ENCODE measurements at regions not wholly inside any gene's neighbourhood (a gene's known extent, or its start where the extent isn't known, plus 50 kb on each side); places are given as distances from the start of the nearest gene placed in this dataset.

GRCh38 chr14:94941311-94941710, 171.4 kb upstream of the GSC start:
- Histone ChIP-seq H3K27me3 (no peaks in the 10 kb centered on the region), H3K9me3 (no peaks in the 10 kb centered on the region), H3K36me3 (no peaks in the 10 kb centered on the region), H3K27ac (no peak overlapping the region), H3K4me3 (no peak overlapping the region), H3K4me1 (peaks cover 0 to 14% (median 10%) of the 10 kb centered on the region in 4 donors)
- intact Hi-C loops (cut with DNase I; ENCODE audit: low total_unique reads): no loop called here
- TF ChIP-seq POLR2AphosphoS5 (IDR thresholded peaks at IDR 0.05) (no peak), EP300 (IDR thresholded peaks at IDR 0.05) (no peak), POLR2A (IDR thresholded peaks at IDR 0.05) (no peak), CTCF (IDR thresholded peaks at IDR 0.05) (no peak)
- no peak for DNase-seq
- WGBS, 5 donors: 85 to 96% (median 90%) methylated on average over 5 of the region's 5 CpGs

- no peak overlapping the region for H3K27ac ChIP-seq
- no peak for TF ChIP-seq CTCF (IDR thresholded peaks at IDR 0.05)
- H3K36me3 ChIP-seq: no peaks in the 10 kb centered on the region
- DNase-seq: no peak
- intact Hi-C loops (cut with DNase I; ENCODE audit: low total_unique reads): no loop called here
- no peaks in the 10 kb centered on the region for H3K9me3 ChIP-seq
- H3K4me3 ChIP-seq: no peak overlapping the region
- H3K27me3 ChIP-seq: no peaks in the 10 kb centered on the region
- WGBS, 5 donors: 82 to 90% (median 83%) methylated on average over 8 to 11 of the region's 11 CpGs
- peaks cover 0 to 21% (median 14%) of the 10 kb centered on the region in 4 donors for H3K4me1 ChIP-seq
These were observed 170.5 kb upstream of the GSC start for GRCh38 chr14:94940263-94940993.

GRCh38 chr14:94938016-94938415, 168.1 kb upstream of the GSC start:
- 88 to 100% (median 94%) methylated on average over 2 of the region's 2 CpGs for WGBS, 5 donors
- TF ChIP-seq CTCF (IDR thresholded peaks at IDR 0.05) (peak in 1 of 7 experiments; percentile 6), EP300 (IDR thresholded peaks at IDR 0.05) (no peak)
- no peak for DNase-seq
- Histone ChIP-seq H3K36me3 (no peaks in the 10 kb centered on the region), H3K4me1 (peaks cover 0 to 32% (median 19%) of the 10 kb centered on the region in 4 donors), H3K27me3 (no peaks in the 10 kb centered on the region), H3K9me3 (no peaks in the 10 kb centered on the region), H3K27ac (no peak overlapping the region), H3K4me3 (no peak overlapping the region)
- intact Hi-C loops (cut with DNase I; ENCODE audit: low total_unique reads): no loop called here

GRCh38 chr14:94936901-94937685, 167.2 kb upstream of the GSC start:
- Histone ChIP-seq H3K36me3 (no peaks in the 10 kb centered on the region), H3K4me3 (peak overlapping the region; percentile 14 to 32 (median 24)), H3K27me3 (no peaks in the 10 kb centered on the region), H3K27ac (peak overlapping the region; percentile 16 to 89 (median 85)), H3K4me1 (peaks cover 0 to 32% (median 19%) of the 10 kb centered on the region in 4 donors), H3K9me3 (no peaks in the 10 kb centered on the region)
- DNase-seq: peak; percentile 28 to 56
- WGBS, 5 donors: 32 to 50% (median 46%) methylated on average over 9 to 24 of the region's 24 CpGs
- intact Hi-C loops (cut with DNase I; ENCODE audit: low total_unique reads): no loop called here
- no peak for TF ChIP-seq POLR2A (IDR thresholded peaks at IDR 0.05)
- no peak for TF ChIP-seq CTCF (IDR thresholded peaks at IDR 0.05)
- no peak for TF ChIP-seq POLR2AphosphoS5 (IDR thresholded peaks at IDR 0.05)
- TF ChIP-seq EP300 (IDR thresholded peaks at IDR 0.05): no peak
